ENCODE measurements at regions not wholly inside any gene's neighbourhood (a gene's known extent, or its start where the extent isn't known, plus 50 kb on each side); places are given as distances from the start of the nearest gene placed in this dataset.
"Not testable (repeated sequence)": the region's sequence is repeated elsewhere in the genome, so short reads cannot be mapped to it uniquely, and the experiment has no call there.

GRCh38 chr14:106344065-106344614 is 817.8 kb downstream of the TMEM121 start:
- H3K9me3 ChIP-seq (ENCODE audit: low read depth, low read length); H3K27me3 ChIP-seq (ENCODE audit: insufficient read depth, low read length); H3K4me1 ChIP-seq (ENCODE audit: insufficient read depth, low read length); H3K4me3 ChIP-seq (ENCODE audit: low read length): not testable (repeated sequence)

GRCh38 chr14:106344791-106345479 is 818.6 kb downstream of the TMEM121 start:
- H3K9me3 ChIP-seq (ENCODE audit: low read depth, low read length) = not testable (repeated sequence)

GRCh38 chr14:106346084-106346483 is 819.7 kb downstream of the TMEM121 start:
- Histone ChIP-seq H3K27me3 (ENCODE audit: insufficient read depth, low read length) (no peaks in the 10 kb centered on the region), H3K4me3 (ENCODE audit: low read length) (no peak overlapping the region), H3K9me3 (ENCODE audit: low read depth, low read length) (no peaks in the 10 kb centered on the region)

More at GRCh38 chr14:106344791-106345479, 818.6 kb downstream of the TMEM121 start:
- not testable (repeated sequence) for H3K4me1 ChIP-seq (ENCODE audit: insufficient read depth, low read length); H3K27me3 ChIP-seq (ENCODE audit: insufficient read depth, low read length); H3K4me3 ChIP-seq (ENCODE audit: low read length)

GRCh38 chr14:106346534-106347290 is 820.3 kb downstream of the TMEM121 start:
- Histone ChIP-seq H3K9me3 (ENCODE audit: low read depth, low read length) (no peaks in the 10 kb centered on the region), H3K27me3 (ENCODE audit: insufficient read depth, low read length) (no peaks in the 10 kb centered on the region), H3K4me1 (ENCODE audit: insufficient read depth, low read length) (no peaks in the 10 kb centered on the region), H3K4me3 (ENCODE audit: low read length) (no peak overlapping the region)

More at GRCh38 chr14:106346084-106346483, 819.7 kb downstream of the TMEM121 start:
- H3K4me1 ChIP-seq (ENCODE audit: insufficient read depth, low read length) = no peaks in the 10 kb centered on the region

GRCh38 chr14:106347291-106347778 is 821.0 kb downstream of the TMEM121 start:
- Histone ChIP-seq H3K4me3 (ENCODE audit: low read length) (no peak overlapping the region), H3K27me3 (ENCODE audit: insufficient read depth, low read length) (no peaks in the 10 kb centered on the region), H3K4me1 (ENCODE audit: insufficient read depth, low read length) (no peaks in the 10 kb centered on the region), H3K9me3 (ENCODE audit: low read depth, low read length) (no peaks in the 10 kb centered on the region)

GRCh38 chr14:106347890-106348755 is 821.7 kb downstream of the TMEM121 start:
- H3K4me3 ChIP-seq (ENCODE audit: low read length) = no peak overlapping the region
- no peaks in the 10 kb centered on the region for H3K27me3 ChIP-seq (ENCODE audit: insufficient read depth, low read length)
- H3K4me1 ChIP-seq (ENCODE audit: insufficient read depth, low read length) = no peaks in the 10 kb centered on the region
- no peaks in the 10 kb centered on the region for H3K9me3 ChIP-seq (ENCODE audit: low read depth, low read length)

- H3K4me3 ChIP-seq (ENCODE audit: low read length); H3K27me3 ChIP-seq (ENCODE audit: insufficient read depth, low read length); H3K9me3 ChIP-seq (ENCODE audit: low read depth, low read length); H3K4me1 ChIP-seq (ENCODE audit: insufficient read depth, low read length): not testable (repeated sequence)
Measured at GRCh38 chr14:106348873-106349540, 822.6 kb downstream of the TMEM121 start.

GRCh38 chr14:106349678-106350457 is 823.5 kb downstream of the TMEM121 start:
- H3K4me1 ChIP-seq (ENCODE audit: insufficient read depth, low read length); H3K9me3 ChIP-seq (ENCODE audit: low read depth, low read length); H3K4me3 ChIP-seq (ENCODE audit: low read length); H3K27me3 ChIP-seq (ENCODE audit: insufficient read depth, low read length): not testable (repeated sequence)

GRCh38 chr14:106355007-106355791 is 828.8 kb downstream of the TMEM121 start:
- not testable (repeated sequence) for H3K4me1 ChIP-seq (ENCODE audit: insufficient read depth, low read length); H3K4me3 ChIP-seq (ENCODE audit: low read length); H3K9me3 ChIP-seq (ENCODE audit: low read depth, low read length); H3K27me3 ChIP-seq (ENCODE audit: insufficient read depth, low read length)

- not testable (repeated sequence) for H3K4me3 ChIP-seq (ENCODE audit: low read length); H3K9me3 ChIP-seq (ENCODE audit: low read depth, low read length); H3K4me1 ChIP-seq (ENCODE audit: insufficient read depth, low read length)
Measured at GRCh38 chr14:106355881-106356642, 829.7 kb downstream of the TMEM121 start.

GRCh38 chr14:106356643-106356930 is 830.2 kb downstream of the TMEM121 start:
- not testable (repeated sequence) for H3K4me3 ChIP-seq (ENCODE audit: low read length); H3K4me1 ChIP-seq (ENCODE audit: insufficient read depth, low read length); H3K27me3 ChIP-seq (ENCODE audit: insufficient read depth, low read length); H3K9me3 ChIP-seq (ENCODE audit: low read depth, low read length)

More at GRCh38 chr14:106355881-106356642, 829.7 kb downstream of the TMEM121 start:
- not testable (repeated sequence) for H3K27me3 ChIP-seq (ENCODE audit: insufficient read depth, low read length)

- not testable (repeated sequence) for H3K9me3 ChIP-seq (ENCODE audit: low read depth, low read length); H3K4me3 ChIP-seq (ENCODE audit: low read length); H3K4me1 ChIP-seq (ENCODE audit: insufficient read depth, low read length); H3K27me3 ChIP-seq (ENCODE audit: insufficient read depth, low read length)
Measured at GRCh38 chr14:106359157-106359887, 832.9 kb downstream of the TMEM121 start.

Measured in mononuclear cell (primary cell).